Fibroblast of mammary gland (primary cell): ENCODE measurements at regions not wholly inside any gene's neighbourhood (a gene's known extent, or its start where the extent isn't known, plus 50 kb on each side); places are given as distances from the start of the nearest gene placed in this dataset.
"Not testable (repeated sequence)": the region's sequence is repeated elsewhere in the genome, so short reads cannot be mapped to it uniquely, and the experiment has no call there.

ENCODE experiments used
- DNase-seq: peaks from one replicate; pipeline ENCODE4 v3.0.0-alpha.2; 2010; ENCODE audit warnings: low read depth
- H3K4me3 ChIP-seq: 2 replicates; pipeline ENCODE4 v1.5.1; 2011; ENCODE audit warnings: low read depth, mild to moderate bottlenecking, low read length, moderate library complexity; ENCODE audit not compliant: control insufficient read depth
- CTCF ChIP-seq: conservative IDR thresholded peaks from 2 replicates; pipeline ENCODE4 v1.5.1; 2011; ENCODE audit warnings: low read depth, low read length, inconsistent platforms; ENCODE audit not compliant: control insufficient read depth, insufficient read depth

DNA sequence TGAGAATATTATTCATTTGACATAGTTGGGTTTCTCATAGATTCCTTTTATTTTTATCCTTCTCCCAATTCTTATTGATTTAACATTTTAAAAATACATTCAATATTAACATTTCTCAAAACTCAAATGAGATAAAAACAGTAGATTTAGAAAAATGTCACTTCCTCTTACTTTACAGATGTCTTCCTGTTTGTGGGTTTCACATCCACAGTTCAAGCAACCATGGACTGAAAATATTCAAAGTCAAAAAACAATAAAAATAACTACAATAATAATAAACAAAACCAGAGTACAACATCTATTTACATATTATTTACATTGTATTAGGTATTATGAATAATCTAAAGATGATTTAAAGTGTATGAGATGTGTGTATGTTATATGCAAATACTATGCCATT is 111.3 kb upstream of the SLC16A7 start:
- TF ChIP-seq CTCF, result no peak
- no peak for DNase-seq
- H3K4me3 ChIP-seq, result no peak overlapping the region

DNA sequence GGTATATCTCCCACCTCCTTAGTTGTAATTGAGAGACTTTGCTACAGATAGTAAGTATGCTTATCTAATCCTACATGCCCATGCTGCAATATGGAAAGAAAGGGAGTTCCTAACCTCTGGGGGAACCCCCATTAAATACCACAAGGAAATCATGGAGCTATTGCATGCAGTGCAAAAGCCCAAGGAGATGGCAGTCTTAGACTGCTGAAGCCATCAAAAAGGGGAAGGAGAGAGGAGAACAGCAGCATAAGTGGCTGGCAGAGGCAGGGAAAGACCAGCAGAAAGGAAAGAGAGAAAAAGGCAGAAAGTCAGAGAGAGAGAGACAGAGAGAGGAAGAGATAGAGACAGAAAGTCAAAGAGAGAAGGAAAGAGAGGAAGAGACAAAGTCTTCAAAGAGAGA is 121.6 kb upstream of the SLC16A7 start:
- not testable (repeated sequence) for DNase-seq, H3K4me3 ChIP-seq

DNA sequence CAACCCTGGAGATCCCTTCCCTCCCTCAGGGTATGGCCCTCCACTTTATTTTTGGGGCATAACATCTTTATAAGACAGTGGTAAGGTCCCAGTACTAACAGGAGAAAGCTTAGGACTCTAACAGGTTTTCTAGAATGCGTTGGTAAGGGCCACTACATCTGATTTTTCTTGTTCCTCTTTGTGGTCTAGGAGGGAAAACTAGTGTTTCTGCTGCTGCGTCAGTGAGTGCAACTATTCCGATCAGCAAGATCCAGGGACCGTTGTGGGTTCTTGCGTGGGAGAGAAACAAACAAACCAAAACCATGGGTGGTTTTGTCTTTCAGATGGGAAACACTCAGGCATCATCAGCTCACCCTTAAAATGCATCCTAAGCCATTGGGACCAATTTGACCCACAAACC is 123.6 kb upstream of the SLC16A7 start:
- TF ChIP-seq CTCF, result no peak
- no peak for DNase-seq
- H3K4me3 ChIP-seq, result no peak overlapping the region

- H3K4me3 ChIP-seq, result no peak overlapping the region
- peak; percentile 28 for DNase-seq
- TF ChIP-seq CTCF, result no peak
Measured at GRCh38 chr12:59459966-59460660, 135.7 kb upstream of the SLC16A7 start.

DNA sequence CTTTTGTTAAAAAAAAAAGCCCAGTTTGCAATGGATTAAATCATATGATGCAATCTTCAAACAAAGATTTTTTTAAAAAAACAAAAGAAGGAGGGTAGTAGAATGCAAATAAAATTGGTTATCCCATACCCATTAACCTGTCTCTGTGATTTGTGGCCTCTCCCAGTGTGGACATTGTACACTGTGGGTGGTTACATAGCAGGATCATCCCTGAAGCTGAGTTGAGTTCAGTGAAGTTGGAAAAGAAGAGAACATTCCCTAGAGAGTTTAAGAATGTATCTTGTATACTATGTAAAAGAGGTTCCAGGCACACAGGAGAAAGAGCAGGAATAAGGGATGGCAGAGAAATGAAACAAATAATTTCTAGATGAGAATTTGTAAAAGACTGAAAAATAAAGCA is 142.4 kb upstream of the SLC16A7 start:
- no peak overlapping the region for H3K4me3 ChIP-seq
- no peak for TF ChIP-seq CTCF
- DNase-seq, result peak; percentile 45

DNA sequence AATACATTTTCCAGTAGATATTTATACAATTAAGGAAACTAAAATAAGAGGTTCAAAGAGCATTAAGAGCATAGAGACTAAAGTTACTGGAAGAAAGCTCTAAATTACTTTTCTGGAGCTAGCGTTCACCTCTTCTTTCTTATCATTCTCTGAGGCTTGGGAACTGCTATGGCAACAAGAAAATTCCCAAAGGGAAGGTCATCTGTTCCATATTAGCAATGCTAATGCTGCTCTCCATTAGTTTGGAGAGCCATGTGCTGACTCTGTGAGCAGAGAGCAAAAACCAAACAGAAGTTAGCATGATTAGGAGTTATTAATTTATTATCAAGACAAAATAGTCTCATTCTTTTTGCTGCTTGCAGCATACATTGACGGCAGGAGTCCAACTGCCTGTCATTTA is 143.1 kb upstream of the SLC16A7 start:
- no peak overlapping the region for H3K4me3 ChIP-seq
- peak; percentile 64 for DNase-seq
- no peak for TF ChIP-seq CTCF

DNA sequence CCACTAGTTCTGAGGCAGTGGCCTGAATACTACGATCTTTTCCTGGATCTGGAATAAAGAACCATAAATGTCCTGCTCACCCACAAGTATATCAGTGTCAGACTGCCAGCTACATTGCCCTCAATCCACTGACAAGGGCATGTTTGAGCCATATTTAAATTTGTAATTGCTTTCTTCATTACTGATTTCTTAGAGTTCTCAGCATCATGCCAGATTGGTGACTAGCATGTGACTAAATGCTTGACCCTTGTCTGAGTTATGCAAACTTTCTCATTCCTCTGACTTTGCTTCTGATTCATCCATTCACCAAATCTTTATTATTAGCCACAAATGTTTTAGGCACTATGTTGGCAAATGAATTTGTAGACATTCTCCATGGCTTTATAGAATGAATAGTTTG is 143.6 kb upstream of the SLC16A7 start:
- no peak overlapping the region for H3K4me3 ChIP-seq
- no peak for TF ChIP-seq CTCF
- DNase-seq, result peak; percentile 91
